T-helper 17 cell (primary cell): ENCODE measurements at regions not wholly inside any gene's neighbourhood (a gene's known extent, or its start where the extent isn't known, plus 50 kb on each side); places are given as distances from the start of the nearest gene placed in this dataset.
"Not testable (repeated sequence)": the region's sequence is repeated elsewhere in the genome, so short reads cannot be mapped to it uniquely, and the experiment has no call there.

ENCODE experiments used
- ATAC-seq: fragments of 150-1000 bp; cut with Tn5 transposase; 2 replicates; pipeline ENCODE4 v1.10.0; 2021; ENCODE audit warnings: mild to moderate bottlenecking, moderate library complexity
- DNase-seq, 3 donors: peaks; one replicate each; pipeline versions ENCODE4 v3.0.0 to v3.0.0-alpha.2; 2020 to 2021
- H3K9me3 ChIP-seq: one replicate; pipeline ENCODE4 v1.7.0; 2013; ENCODE audit warnings: low read length, mild to moderate bottlenecking; ENCODE audit not compliant: control insufficient read depth, poor library complexity, severe bottlenecking
- H3K27ac Mint-ChIP-seq: one replicate; pipeline ENCODE4 v1.8.0; 2022; ENCODE audit warnings: mild to moderate bottlenecking, moderate library complexity, mixed read lengths
- H3K27me3 Mint-ChIP-seq: one replicate; pipeline ENCODE4 v1.8.0; 2022; ENCODE audit warnings: mixed read lengths
- H3K36me3 Mint-ChIP-seq: one replicate; pipeline ENCODE4 v1.8.0; 2022; ENCODE audit warnings: low read depth, mixed read lengths
- H3K4me1 Mint-ChIP-seq: one replicate; pipeline ENCODE4 v1.8.0; 2022; ENCODE audit warnings: mild to moderate bottlenecking, mixed read lengths
- H3K4me3 Mint-ChIP-seq: one replicate; pipeline ENCODE4 v1.8.0; 2022; ENCODE audit warnings: mild to moderate bottlenecking, moderate library complexity, mixed read lengths

DNA sequence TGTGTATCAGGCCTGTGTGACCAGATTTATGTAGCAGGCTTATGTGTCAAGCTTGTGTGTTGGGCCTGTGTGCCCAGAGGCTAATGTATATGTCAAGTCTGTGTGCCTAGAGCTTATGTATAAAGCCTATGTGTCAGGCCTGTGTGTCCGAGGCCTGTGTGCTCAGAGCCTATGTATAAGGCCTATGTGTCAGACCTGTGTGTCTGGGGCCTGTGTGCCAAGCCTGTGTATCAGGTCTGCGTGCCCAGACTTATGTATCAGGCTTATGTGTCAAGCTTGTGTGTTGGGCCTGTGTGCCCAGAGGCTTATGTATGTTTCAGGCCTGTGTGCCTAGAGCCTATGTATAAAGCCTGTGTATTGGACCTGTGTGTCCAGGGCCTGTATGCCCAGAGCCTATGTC, 249.3 kb upstream of the AVPR1A start:
- H3K27me3 Mint-ChIP-seq: no peaks in the 10 kb centered on the region
- no peaks in the 10 kb centered on the region for H3K4me1 Mint-ChIP-seq
- H3K27ac Mint-ChIP-seq: no peak overlapping the region
- no peaks in the 10 kb centered on the region for H3K9me3 ChIP-seq
- H3K4me3 Mint-ChIP-seq: no peak overlapping the region
- H3K36me3 Mint-ChIP-seq: no peaks in the 10 kb centered on the region
- ATAC-seq (no peak), DNase-seq (no peak)

DNA sequence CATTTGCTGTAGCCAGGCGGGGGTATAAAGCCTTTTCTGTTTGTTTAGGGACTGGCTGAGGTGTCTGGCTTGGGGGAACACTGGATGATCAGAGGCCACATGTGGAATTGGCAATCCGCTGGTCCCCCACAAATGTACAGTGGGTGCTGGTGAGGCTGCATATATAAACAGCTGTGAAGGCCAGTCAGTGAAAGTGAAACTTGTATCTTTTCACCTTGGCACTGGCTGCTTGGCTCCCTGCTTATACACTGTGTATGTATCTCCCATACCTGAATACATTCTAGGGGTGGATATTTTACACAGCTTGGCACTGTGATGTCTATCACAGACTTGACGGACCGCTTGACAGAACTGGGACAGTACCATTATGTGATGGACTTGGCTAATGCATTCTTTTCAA, 246.8 kb upstream of the AVPR1A start:
- DNase-seq: no peak
- Mint-ChIP-seq H3K27me3 (no peaks in the 10 kb centered on the region), H3K36me3 (no peaks in the 10 kb centered on the region), H3K4me3 (no peak overlapping the region), H3K4me1 (no peaks in the 10 kb centered on the region), H3K27ac (no peak overlapping the region)
- no peak for ATAC-seq
- H3K9me3 ChIP-seq: no peaks in the 10 kb centered on the region

DNA sequence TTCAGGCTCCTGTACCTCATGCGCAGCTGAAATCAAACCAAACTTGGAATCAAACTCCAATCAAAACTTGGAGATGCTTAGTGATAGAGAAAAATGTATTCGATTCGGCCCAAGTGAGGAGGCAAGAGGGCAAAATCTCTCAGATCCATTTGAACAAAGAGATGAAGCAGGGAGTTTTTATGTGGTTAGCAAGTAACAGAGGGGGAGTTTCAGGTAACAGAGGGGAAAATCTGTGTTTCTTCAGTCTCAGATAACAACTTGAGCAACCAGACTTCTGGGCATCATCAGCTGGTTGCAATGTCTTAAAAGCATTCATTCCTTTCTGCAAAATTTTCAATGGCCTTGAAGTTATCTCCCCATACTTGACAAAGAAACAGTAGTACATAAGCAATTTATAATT, 245.1 kb upstream of the AVPR1A start:
- no peak overlapping the region for H3K4me3 Mint-ChIP-seq
- DNase-seq (no peak), ATAC-seq (no peak)
- no peaks in the 10 kb centered on the region for H3K27me3 Mint-ChIP-seq
- no peak overlapping the region for H3K27ac Mint-ChIP-seq
- H3K36me3 Mint-ChIP-seq: no peaks in the 10 kb centered on the region
- no peaks in the 10 kb centered on the region for H3K4me1 Mint-ChIP-seq
- H3K9me3 ChIP-seq: no peaks in the 10 kb centered on the region

DNA sequence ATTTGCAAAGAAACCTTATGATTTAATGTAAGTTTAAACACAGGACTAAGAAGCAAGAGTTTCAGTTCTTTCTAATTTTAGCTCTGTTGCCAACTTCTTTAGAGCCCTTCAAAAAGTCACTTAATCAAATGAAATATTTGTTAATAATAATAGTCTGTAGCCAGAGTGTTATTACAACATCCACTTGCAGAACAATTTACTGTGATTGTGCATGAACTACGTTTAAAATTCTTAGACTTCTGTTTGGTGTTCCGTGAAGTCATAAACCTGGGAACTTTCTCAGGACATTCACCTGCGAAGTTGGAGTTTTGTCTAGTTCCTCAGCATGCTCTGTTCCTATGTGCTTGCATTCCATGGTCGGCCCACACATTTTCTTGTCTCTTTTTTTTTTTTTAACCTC, 244.0 kb upstream of the AVPR1A start:
- DNase-seq (no peak), ATAC-seq (no peak)

DNA sequence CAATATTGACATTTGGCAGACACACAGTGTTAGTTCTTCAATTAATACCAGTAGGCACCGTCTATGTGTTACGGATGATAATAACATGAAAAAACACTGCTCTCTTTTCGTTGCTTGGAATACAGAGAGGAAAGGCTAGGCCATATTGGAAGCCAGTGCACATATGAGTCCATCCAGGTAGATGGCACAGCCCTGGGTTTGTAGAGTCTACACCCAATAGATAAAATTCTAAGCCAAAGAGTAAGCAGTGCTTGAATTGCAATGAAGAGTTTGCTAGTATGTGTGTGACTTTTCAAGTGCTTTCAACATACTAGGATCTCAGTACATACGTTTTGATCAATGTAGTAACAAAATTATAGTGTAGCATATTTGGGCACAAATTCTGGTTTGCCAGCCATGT, 243.3 kb upstream of the AVPR1A start:
- H3K4me3 Mint-ChIP-seq: no peak overlapping the region
- no peak for ATAC-seq
- peaks cover 4% of the 10 kb centered on the region for H3K27me3 Mint-ChIP-seq
- H3K9me3 ChIP-seq: no peaks in the 10 kb centered on the region
- H3K27ac Mint-ChIP-seq: no peak overlapping the region
- DNase-seq: no peak
- H3K36me3 Mint-ChIP-seq: no peaks in the 10 kb centered on the region
- no peaks in the 10 kb centered on the region for H3K4me1 Mint-ChIP-seq

More for the DNA sequence above, 244.0 kb upstream of the AVPR1A start:
- Mint-ChIP-seq H3K4me3 (no peak overlapping the region), H3K36me3 (no peaks in the 10 kb centered on the region), H3K4me1 (no peaks in the 10 kb centered on the region), H3K27me3 (peaks cover 3% of the 10 kb centered on the region), H3K27ac (no peak overlapping the region)
- H3K9me3 ChIP-seq: no peaks in the 10 kb centered on the region

DNA sequence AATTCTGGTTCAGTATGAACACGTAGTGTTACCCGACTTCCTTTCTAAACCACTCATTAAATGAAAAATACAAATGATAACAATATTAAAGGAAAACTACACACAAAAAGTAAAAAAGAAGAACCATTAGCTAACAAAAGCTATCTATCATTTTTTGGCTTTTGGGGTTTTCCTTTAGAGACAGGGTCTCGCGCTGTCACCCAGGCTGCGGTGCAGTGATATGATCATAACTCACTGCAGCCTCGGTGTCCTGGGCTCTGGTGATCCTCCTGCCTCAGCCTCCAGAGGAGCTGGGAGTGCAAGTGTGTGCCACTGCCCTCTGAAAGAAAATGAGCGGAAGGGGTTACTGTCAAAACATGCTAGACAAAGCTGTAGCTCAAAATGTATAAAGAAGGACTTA, 238.2 kb upstream of the AVPR1A start:
- no peak for ATAC-seq
- Mint-ChIP-seq H3K4me3 (no peak overlapping the region), H3K4me1 (no peaks in the 10 kb centered on the region), H3K27me3 (peaks cover 10% of the 10 kb centered on the region), H3K27ac (no peak overlapping the region), H3K36me3 (no peaks in the 10 kb centered on the region)
- no peaks in the 10 kb centered on the region for H3K9me3 ChIP-seq
- DNase-seq: no peak

DNA sequence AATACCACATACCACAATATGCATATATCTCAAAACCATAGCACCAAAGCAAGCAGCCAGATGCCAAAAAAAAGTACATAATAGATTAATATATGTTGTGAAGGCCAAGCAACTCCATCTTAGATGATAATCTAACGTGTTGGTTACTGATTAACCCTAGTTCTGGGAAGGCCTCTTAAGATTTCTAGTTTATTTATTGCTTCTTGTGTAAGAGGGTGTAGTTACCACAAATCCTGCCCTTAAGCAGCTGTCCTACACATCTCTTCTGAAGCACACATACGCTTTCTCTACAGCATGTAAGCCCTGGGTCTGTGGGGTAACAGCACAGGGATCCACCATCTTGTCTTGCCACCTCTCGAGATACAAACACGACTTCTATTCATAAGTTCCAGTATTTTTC, 236.8 kb upstream of the AVPR1A start:
- Mint-ChIP-seq H3K36me3 (no peaks in the 10 kb centered on the region), H3K27ac (no peak overlapping the region), H3K27me3 (peaks cover 10% of the 10 kb centered on the region), H3K4me3 (no peak overlapping the region), H3K4me1 (no peaks in the 10 kb centered on the region)
- H3K9me3 ChIP-seq: no peaks in the 10 kb centered on the region
- ATAC-seq (no peak), DNase-seq (no peak)

DNA sequence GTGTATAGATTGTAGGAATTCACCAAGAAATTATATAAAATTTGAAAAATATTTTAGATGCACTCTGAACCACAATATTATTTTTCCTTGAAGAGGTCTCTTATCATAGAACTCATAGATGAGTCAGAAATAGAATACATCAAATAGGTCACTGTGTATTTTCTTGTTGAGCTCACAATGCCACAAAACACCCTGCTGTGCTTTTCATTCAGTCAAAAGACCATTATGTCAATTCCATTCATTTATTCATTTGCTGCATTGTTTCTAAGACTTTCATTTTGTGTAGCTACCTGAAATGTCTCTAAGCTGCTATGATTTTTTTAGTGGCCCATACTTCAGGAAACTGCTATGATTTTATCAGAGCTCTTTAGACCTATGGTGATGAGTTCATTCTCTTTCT, 231.9 kb upstream of the AVPR1A start:
- H3K27me3 Mint-ChIP-seq: peaks cover 6% of the 10 kb centered on the region

DNA sequence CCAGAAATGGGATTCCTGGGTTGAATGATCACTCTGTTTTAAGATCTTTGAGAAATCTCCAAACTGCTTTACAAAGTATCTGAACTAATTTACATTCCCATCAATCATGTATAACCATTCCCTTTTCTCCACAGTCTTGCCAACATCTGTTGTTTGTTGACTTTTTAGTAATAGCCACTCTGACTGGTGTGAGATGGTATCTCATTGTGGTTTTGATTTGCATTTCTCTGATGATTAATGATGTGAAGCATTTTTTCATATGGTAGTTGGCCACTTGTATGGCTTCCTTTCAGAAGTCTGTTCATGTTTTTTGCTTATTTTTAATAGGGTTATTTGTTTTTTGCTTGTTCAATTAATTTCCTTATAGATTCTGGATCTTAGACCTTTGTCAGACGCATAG, 211.8 kb upstream of the AVPR1A start:
- H3K4me3 Mint-ChIP-seq: no peak overlapping the region
- no peak for ATAC-seq
- no peaks in the 10 kb centered on the region for H3K4me1 Mint-ChIP-seq
- no peak overlapping the region for H3K27ac Mint-ChIP-seq
- H3K9me3 ChIP-seq: peaks cover 2% of the 10 kb centered on the region
- no peaks in the 10 kb centered on the region for H3K36me3 Mint-ChIP-seq
- H3K27me3 Mint-ChIP-seq: no peaks in the 10 kb centered on the region
- no peak for DNase-seq

More for the DNA sequence above, 231.9 kb upstream of the AVPR1A start:
- ATAC-seq: no peak
- Mint-ChIP-seq H3K36me3 (peaks cover 2% of the 10 kb centered on the region), H3K4me1 (no peaks in the 10 kb centered on the region), H3K4me3 (no peak overlapping the region), H3K27ac (no peak overlapping the region)
- no peak for DNase-seq
- no peaks in the 10 kb centered on the region for H3K9me3 ChIP-seq

DNA sequence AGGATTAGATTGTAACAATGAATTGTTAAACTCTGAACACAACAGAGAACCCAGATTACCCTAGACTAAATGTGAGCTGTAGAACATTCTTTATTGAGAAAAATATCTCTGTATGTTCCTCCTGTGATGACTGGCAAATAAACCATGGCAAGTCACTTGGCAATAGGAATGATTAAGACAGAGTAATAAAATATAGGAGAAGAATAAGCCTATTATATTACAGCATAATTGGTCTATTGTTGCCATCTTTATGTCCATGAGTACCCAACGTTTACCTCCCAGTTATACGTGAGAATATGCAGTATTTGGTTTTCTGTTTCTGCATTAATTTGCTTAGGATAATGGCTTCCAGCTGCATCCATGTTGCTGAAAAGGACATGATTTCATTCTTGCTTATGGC, 211.2 kb upstream of the AVPR1A start:
- Mint-ChIP-seq H3K27ac (no peak overlapping the region), H3K27me3 (no peaks in the 10 kb centered on the region), H3K36me3 (no peaks in the 10 kb centered on the region), H3K4me1 (no peaks in the 10 kb centered on the region), H3K4me3 (no peak overlapping the region)
- no peaks in the 10 kb centered on the region for H3K9me3 ChIP-seq
- no peak for DNase-seq
- ATAC-seq: no peak

DNA sequence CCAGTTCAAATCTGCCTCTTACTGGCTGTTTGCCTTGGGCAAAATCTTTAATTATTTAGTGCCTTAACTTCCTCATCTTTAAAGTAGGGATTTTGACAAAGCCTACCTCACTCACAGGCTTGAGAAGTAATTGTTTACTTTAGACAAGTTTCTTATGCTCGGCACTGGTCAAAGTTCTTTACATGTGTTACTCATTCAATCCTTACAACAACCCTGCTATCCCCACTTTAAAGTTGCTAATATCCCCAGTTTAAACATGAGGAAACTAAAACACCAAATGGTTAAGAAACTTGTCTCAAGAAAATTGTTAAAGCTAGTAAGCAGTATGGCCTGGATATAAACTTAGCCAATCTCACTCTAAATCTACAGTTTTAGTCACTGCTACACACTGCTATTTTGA, 204.0 kb upstream of the AVPR1A start:
- Mint-ChIP-seq H3K4me1 (no peaks in the 10 kb centered on the region), H3K27me3 (no peaks in the 10 kb centered on the region), H3K36me3 (no peaks in the 10 kb centered on the region), H3K27ac (no peak overlapping the region), H3K4me3 (no peak overlapping the region)
- DNase-seq (no peak), ATAC-seq (no peak)
- H3K9me3 ChIP-seq: no peaks in the 10 kb centered on the region

DNA sequence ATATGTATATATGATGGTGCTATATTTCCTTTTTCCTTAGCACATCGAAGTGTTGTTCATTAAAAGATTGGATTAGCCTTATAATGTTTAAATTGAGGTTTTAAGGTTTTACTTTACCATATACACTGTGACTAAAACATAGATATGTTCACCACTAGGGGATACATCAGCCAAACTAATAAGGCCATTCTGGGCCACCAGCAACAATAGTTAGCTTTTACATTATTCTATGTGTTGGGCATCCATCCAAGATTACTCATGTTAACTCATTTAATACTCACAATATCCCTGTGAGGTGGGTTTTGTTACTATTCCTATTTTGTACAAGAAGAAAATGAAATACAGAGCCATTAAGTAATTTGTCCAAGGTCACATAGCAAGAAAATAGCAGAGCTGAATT, 202.6 kb upstream of the AVPR1A start:
- DNase-seq: no peak
- Mint-ChIP-seq H3K27me3 (no peaks in the 10 kb centered on the region), H3K4me3 (no peak overlapping the region), H3K4me1 (no peaks in the 10 kb centered on the region), H3K36me3 (no peaks in the 10 kb centered on the region), H3K27ac (no peak overlapping the region)
- no peak for ATAC-seq
- H3K9me3 ChIP-seq: no peaks in the 10 kb centered on the region

DNA sequence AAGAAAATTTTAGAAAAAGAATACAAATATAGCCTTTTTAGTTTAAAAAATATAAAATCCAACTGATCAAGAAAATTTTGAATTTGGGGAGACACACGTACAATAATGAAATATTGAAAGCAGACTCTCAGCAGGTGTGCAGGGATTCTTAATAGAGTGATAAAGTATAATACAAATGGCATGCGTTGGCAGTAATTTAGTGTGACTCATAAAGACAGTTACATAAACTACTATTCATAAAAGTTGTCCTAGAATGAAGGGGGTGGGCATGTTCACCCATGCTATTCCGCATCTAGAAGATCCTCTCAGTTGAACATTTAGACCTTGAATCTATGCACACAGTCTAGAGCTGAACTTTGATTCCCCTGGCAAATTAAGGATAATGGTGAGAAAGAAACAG, 200.4 kb upstream of the AVPR1A start:
- no peaks in the 10 kb centered on the region for H3K36me3 Mint-ChIP-seq
- H3K27ac Mint-ChIP-seq: no peak overlapping the region
- H3K4me1 Mint-ChIP-seq: no peaks in the 10 kb centered on the region
- no peak for ATAC-seq
- no peaks in the 10 kb centered on the region for H3K9me3 ChIP-seq
- no peak for DNase-seq
- H3K27me3 Mint-ChIP-seq: no peaks in the 10 kb centered on the region
- H3K4me3 Mint-ChIP-seq: no peak overlapping the region

DNA sequence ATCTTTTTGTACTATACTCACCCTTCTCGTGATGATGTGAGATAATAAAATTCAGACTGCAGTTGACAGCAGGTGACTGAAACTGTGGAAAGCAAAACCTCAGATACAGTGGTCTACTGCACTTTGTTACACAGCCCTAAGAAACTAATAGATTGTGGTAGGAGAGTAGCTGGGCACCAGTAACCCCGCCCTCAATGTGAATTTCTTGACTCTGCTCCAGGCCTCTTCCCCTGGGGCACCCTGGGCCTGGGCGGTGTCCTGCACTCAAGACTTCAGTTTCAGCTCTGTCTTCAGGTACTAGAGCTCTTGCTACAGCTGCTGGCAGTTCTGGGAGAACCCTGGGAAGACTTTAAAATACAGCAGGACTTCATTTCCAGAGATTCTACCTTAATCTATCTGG, 197.6 kb upstream of the AVPR1A start:
- no peaks in the 10 kb centered on the region for H3K9me3 ChIP-seq
- Mint-ChIP-seq H3K4me3 (no peak overlapping the region), H3K4me1 (no peaks in the 10 kb centered on the region), H3K27ac (no peak overlapping the region), H3K27me3 (no peaks in the 10 kb centered on the region), H3K36me3 (no peaks in the 10 kb centered on the region)
- ATAC-seq (no peak), DNase-seq (no peak)

DNA sequence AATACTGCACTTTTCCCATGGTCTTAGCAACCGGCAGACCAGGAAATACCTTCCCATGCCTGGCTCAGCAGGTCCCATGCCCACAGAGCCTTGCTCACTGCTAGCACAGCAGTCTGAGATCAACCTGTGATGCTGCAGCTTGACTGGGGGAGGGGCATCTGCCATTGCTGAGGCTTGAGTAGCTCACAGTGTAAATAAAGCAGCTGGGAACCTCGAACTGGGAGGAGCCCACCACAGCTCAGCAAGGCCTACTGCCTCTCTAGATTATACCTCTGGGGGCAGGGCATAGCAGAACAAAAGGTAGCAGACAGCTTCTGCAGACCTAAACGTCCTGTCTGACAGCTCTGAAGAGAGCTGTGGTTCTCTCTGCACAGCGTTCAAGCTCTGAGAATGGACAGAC, 186.2 kb upstream of the AVPR1A start:
- not testable (repeated sequence) for H3K4me3 Mint-ChIP-seq, H3K36me3 Mint-ChIP-seq, H3K27me3 Mint-ChIP-seq, H3K27ac Mint-ChIP-seq, H3K9me3 ChIP-seq, DNase-seq, ATAC-seq, H3K4me1 Mint-ChIP-seq
